GM18870 (cell line): ENCODE measurements at regions not wholly inside any gene's neighbourhood (a gene's known extent, or its start where the extent isn't known, plus 50 kb on each side); places are given as distances from the start of the nearest gene placed in this dataset.
"Not testable (repeated sequence)": the region's sequence is repeated elsewhere in the genome, so short reads cannot be mapped to it uniquely, and the experiment has no call there.

Experiments used
- ATAC-seq: cut with Tn5 transposase; IDR thresholded peaks from one replicate; pipeline ENCODE4 v1.9.1; 2021; ENCODE audit warnings: moderate library complexity; ENCODE audit not compliant: unreplicated experiment

- ATAC-seq, result not testable (repeated sequence)
Observed at GRCh38 chr7:138366137-138366536, 93.9 kb upstream of the TRIM24 start.

GRCh38 chr7:138366676-138367075 lies 93.4 kb upstream of the TRIM24 start:
- not testable (repeated sequence) for ATAC-seq

- no peak for ATAC-seq
Observed at GRCh38 chr7:138369797-138370196, 90.3 kb upstream of the TRIM24 start.

GRCh38 chr7:138370956-138371355 lies 89.1 kb upstream of the TRIM24 start:
- no peak for ATAC-seq

- ATAC-seq, result no peak
Observed at GRCh38 chr7:138374119-138374693, 85.9 kb upstream of the TRIM24 start.

GRCh38 chr7:138377306-138377705 lies 82.8 kb upstream of the TRIM24 start:
- ATAC-seq, result no peak

GRCh38 chr7:138378741-138379559 lies 81.1 kb upstream of the TRIM24 start:
- ATAC-seq, result no peak

- ATAC-seq, result no peak
Observed at GRCh38 chr7:138382862-138383565, 77.0 kb upstream of the TRIM24 start.

GRCh38 chr7:138386821-138387220 lies 73.2 kb upstream of the TRIM24 start:
- no peak for ATAC-seq

GRCh38 chr7:138387755-138388475 lies 72.1 kb upstream of the TRIM24 start:
- ATAC-seq, result no peak

GRCh38 chr7:138388673-138389491 lies 71.2 kb upstream of the TRIM24 start:
- ATAC-seq, result no peak

- ATAC-seq, result no peak
Observed at GRCh38 chr7:138395763-138396162, 64.3 kb upstream of the TRIM24 start.

- ATAC-seq, result peak; percentile 98
Observed at GRCh38 chr7:138396251-138397070, 63.6 kb upstream of the TRIM24 start.

GRCh38 chr7:138397071-138397433 lies 63.0 kb upstream of the TRIM24 start:
- not testable (repeated sequence) for ATAC-seq

- no peak for ATAC-seq
Observed at GRCh38 chr7:138398857-138399256, 61.2 kb upstream of the TRIM24 start.

- no peak for ATAC-seq
Observed at GRCh38 chr7:138400400-138400886, 59.6 kb upstream of the TRIM24 start.

- no peak for ATAC-seq
Observed at GRCh38 chr7:138402749-138403148, 57.3 kb upstream of the TRIM24 start.

GRCh38 chr7:138405496-138405895 lies 54.6 kb upstream of the TRIM24 start:
- no peak for ATAC-seq

GRCh38 chr7:138407792-138408191 lies 52.3 kb upstream of the TRIM24 start:
- ATAC-seq, result no peak
